ENCODE measurements at regions not wholly inside any gene's neighbourhood (a gene's known extent, or its start where the extent isn't known, plus 50 kb on each side); places are given as distances from the start of the nearest gene placed in this dataset.

GRCh38 chr14:98037831-98038230 lies 1234.2 kb downstream of the BCL11B start:
- peaks cover under 1% of the 10 kb centered on the region for H3K4me1 ChIP-seq (ENCODE audit: control insufficient read depth, insufficient read depth, low read length)
- no peak overlapping the region for H3K4me3 ChIP-seq (ENCODE audit: low read length)
- Mint-ChIP-seq H3K4me3 (no peak overlapping the region), H3K9me3 (peaks cover 2% of the 10 kb centered on the region), H3K27ac (no peak overlapping the region), H3K36me3 (ENCODE audit: low read depth) (no peaks in the 10 kb centered on the region), H3K27me3 (ENCODE audit: insufficient read depth) (no peaks in the 10 kb centered on the region), H3K4me1 (no peaks in the 10 kb centered on the region)
- no peaks in the 10 kb centered on the region for H3K9me3 ChIP-seq (ENCODE audit: control insufficient read depth, low read length)
- DNase-seq, result no peak
- no peak for TF ChIP-seq CTCF (conservative IDR thresholded peaks at IDR 0.05)
- no peak overlapping the region for H3K9ac ChIP-seq (ENCODE audit: extremely low read depth, low read length, poor library complexity, severe bottlenecking)
- 90 to 94% methylated on average over 5 to 7 of the region's 7 CpGs for WGBS, 2 experiments (ENCODE audit: insufficient coverage in 1 of 2, insufficient read length in 1 of 2)
- no peaks in the 10 kb centered on the region for H3K27me3 ChIP-seq (ENCODE audit: control insufficient read depth, insufficient read depth, low read length, poor library complexity, severe bottlenecking)
- no peaks in the 10 kb centered on the region for H3K36me3 ChIP-seq (ENCODE audit: control insufficient read depth, insufficient read depth, low read length)
- H3K27ac ChIP-seq (ENCODE audit: low read depth, low read length), result no peak overlapping the region

GRCh38 chr14:98056946-98057345 lies 1215.1 kb downstream of the BCL11B start:
- no peaks in the 10 kb centered on the region for H3K4me1 Mint-ChIP-seq
- Histone ChIP-seq H3K4me1 (ENCODE audit: control insufficient read depth, insufficient read depth, low read length) (no peaks in the 10 kb centered on the region), H3K9ac (ENCODE audit: extremely low read depth, low read length, poor library complexity, severe bottlenecking) (no peak overlapping the region), H3K27ac (ENCODE audit: low read depth, low read length) (no peak overlapping the region), H3K36me3 (ENCODE audit: control insufficient read depth, insufficient read depth, low read length) (no peaks in the 10 kb centered on the region), H3K9me3 (ENCODE audit: control insufficient read depth, low read length) (no peaks in the 10 kb centered on the region), H3K4me3 (ENCODE audit: low read length) (no peak overlapping the region), H3K27me3 (ENCODE audit: control insufficient read depth, insufficient read depth, low read length, poor library complexity, severe bottlenecking) (no peaks in the 10 kb centered on the region)
- TF ChIP-seq CTCF (conservative IDR thresholded peaks at IDR 0.05), result no peak
- 97% methylated on average over 2 of the region's 5 CpGs; no CpG with 5 or more reads in 1 of the 2 experiments for whole genome bisulfite sequencing, 2 experiments (ENCODE audit: insufficient coverage in 1 of 2, insufficient read length in 1 of 2)
- H3K36me3 Mint-ChIP-seq (ENCODE audit: low read depth), result no peaks in the 10 kb centered on the region
- DNase-seq, result no peak
- H3K27ac Mint-ChIP-seq, result no peak overlapping the region
- no peaks in the 10 kb centered on the region for H3K27me3 Mint-ChIP-seq (ENCODE audit: insufficient read depth)
- no peaks in the 10 kb centered on the region for H3K9me3 Mint-ChIP-seq
- H3K4me3 Mint-ChIP-seq, result no peak overlapping the region

GRCh38 chr14:98059106-98059505 lies 1212.9 kb downstream of the BCL11B start:
- 91% methylated on average over 5 of the region's 5 CpGs for WGBS, 2 experiments (ENCODE audit: insufficient coverage in 1 of 2, insufficient read length in 1 of 2)
- H3K9me3 ChIP-seq (ENCODE audit: control insufficient read depth, low read length), result no peaks in the 10 kb centered on the region
- Mint-ChIP-seq H3K27me3 (ENCODE audit: insufficient read depth) (no peaks in the 10 kb centered on the region), H3K9me3 (no peaks in the 10 kb centered on the region), H3K36me3 (ENCODE audit: low read depth) (no peaks in the 10 kb centered on the region), H3K27ac (no peak overlapping the region), H3K4me3 (no peak overlapping the region), H3K4me1 (no peaks in the 10 kb centered on the region)
- no peak overlapping the region for H3K9ac ChIP-seq (ENCODE audit: extremely low read depth, low read length, poor library complexity, severe bottlenecking)
- H3K4me1 ChIP-seq (ENCODE audit: control insufficient read depth, insufficient read depth, low read length), result no peaks in the 10 kb centered on the region
- TF ChIP-seq CTCF (conservative IDR thresholded peaks at IDR 0.05), result no peak
- H3K36me3 ChIP-seq (ENCODE audit: control insufficient read depth, insufficient read depth, low read length), result no peaks in the 10 kb centered on the region
- no peak overlapping the region for H3K4me3 ChIP-seq (ENCODE audit: low read length)
- H3K27me3 ChIP-seq (ENCODE audit: control insufficient read depth, insufficient read depth, low read length, poor library complexity, severe bottlenecking), result no peaks in the 10 kb centered on the region
- no peak for DNase-seq
- H3K27ac ChIP-seq (ENCODE audit: low read depth, low read length), result no peak overlapping the region

Measured in endodermal cell (in vitro differentiated cells).